GM21737 (cell line): ENCODE measurements at regions not wholly inside any gene's neighbourhood (a gene's known extent, or its start where the extent isn't known, plus 50 kb on each side); places are given as distances from the start of the nearest gene placed in this dataset.
"Not testable (repeated sequence)": the region's sequence is repeated elsewhere in the genome, so short reads cannot be mapped to it uniquely, and the experiment has no call there.

Experiments used
- ATAC-seq: cut with Tn5 transposase; IDR thresholded peaks from one replicate; pipeline ENCODE4 v1.9.1; 2021; ENCODE audit warnings: mild to moderate bottlenecking, moderate library complexity; ENCODE audit not compliant: unreplicated experiment

- ATAC-seq, result no peak
Measured at GRCh38 chr9:102941868-102942267, 53.3 kb upstream of the CYLC2 start.

- no peak for ATAC-seq
Measured at GRCh38 chr9:102922526-102922925, 72.6 kb upstream of the CYLC2 start.

- no peak for ATAC-seq
Measured at GRCh38 chr9:102911185-102911584, 83.9 kb upstream of the CYLC2 start.

- ATAC-seq, result not testable (repeated sequence)
Measured at GRCh38 chr9:102905795-102906194, 89.3 kb upstream of the CYLC2 start.

- no peak for ATAC-seq
Measured at GRCh38 chr9:102892025-102892424, 103.1 kb upstream of the CYLC2 start.

- not testable (repeated sequence) for ATAC-seq
Measured at GRCh38 chr9:102888747-102889146, 106.4 kb upstream of the CYLC2 start.

GRCh38 chr9:102875687-102876086 is 119.4 kb upstream of the CYLC2 start:
- no peak for ATAC-seq

GRCh38 chr9:102867488-102867887 is 127.6 kb upstream of the CYLC2 start:
- ATAC-seq, result no peak

GRCh38 chr9:102862478-102862877 is 132.7 kb upstream of the CYLC2 start:
- no peak for ATAC-seq

GRCh38 chr9:102855641-102856040 is 139.5 kb upstream of the CYLC2 start:
- no peak for ATAC-seq

GRCh38 chr9:102845827-102846371 is 149.2 kb upstream of the CYLC2 start:
- no peak for ATAC-seq

- no peak for ATAC-seq
Measured at GRCh38 chr9:102844716-102845115, 150.4 kb upstream of the CYLC2 start.

GRCh38 chr9:102842423-102842822 is 152.7 kb upstream of the CYLC2 start:
- ATAC-seq, result no peak

GRCh38 chr9:102841376-102841775 is 153.8 kb upstream of the CYLC2 start:
- ATAC-seq, result no peak

GRCh38 chr9:102840335-102840734 is 154.8 kb upstream of the CYLC2 start:
- no peak for ATAC-seq

- no peak for ATAC-seq
Measured at GRCh38 chr9:102832814-102833213, 162.3 kb upstream of the CYLC2 start.

- ATAC-seq, result no peak
Measured at GRCh38 chr9:102796244-102796643, 198.9 kb upstream of the CYLC2 start.

GRCh38 chr9:102795532-102795931 is 199.6 kb upstream of the CYLC2 start:
- ATAC-seq, result no peak

- no peak for ATAC-seq
Measured at GRCh38 chr9:102779356-102779755, 215.8 kb upstream of the CYLC2 start.

- no peak for ATAC-seq
Measured at GRCh38 chr9:102778746-102779145, 216.4 kb upstream of the CYLC2 start.

- no peak for ATAC-seq
Measured at GRCh38 chr9:102770704-102771103, 224.4 kb upstream of the CYLC2 start.

- ATAC-seq, result no peak
Measured at GRCh38 chr9:102769307-102769706, 225.8 kb upstream of the CYLC2 start.

- no peak for ATAC-seq
Measured at GRCh38 chr9:102768002-102768401, 227.1 kb upstream of the CYLC2 start.
